ENCODE measurements at regions not wholly inside any gene's neighbourhood (a gene's known extent, or its start where the extent isn't known, plus 50 kb on each side); places are given as distances from the start of the nearest gene placed in this dataset.

DNA sequence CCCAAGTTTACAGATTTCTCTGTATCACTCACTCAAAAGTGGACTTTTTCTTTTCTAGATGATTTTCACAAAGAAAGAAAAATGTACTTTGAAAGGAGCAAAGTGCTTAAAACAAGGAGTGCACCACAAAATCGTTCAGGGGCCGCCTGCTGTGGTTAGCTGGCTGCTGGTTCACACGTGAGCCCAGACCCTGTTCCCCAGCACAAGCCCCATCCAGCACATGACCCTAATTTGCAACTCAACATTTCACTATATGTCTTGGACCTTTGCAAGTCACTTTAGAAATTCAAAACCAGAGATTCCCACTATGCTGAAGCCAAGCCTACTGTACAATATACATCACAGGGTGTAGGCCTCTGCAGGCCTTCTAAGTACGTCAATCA, 95.5 kb upstream of the NHSL1 start:
- TF ChIP-seq, protein P1, sequence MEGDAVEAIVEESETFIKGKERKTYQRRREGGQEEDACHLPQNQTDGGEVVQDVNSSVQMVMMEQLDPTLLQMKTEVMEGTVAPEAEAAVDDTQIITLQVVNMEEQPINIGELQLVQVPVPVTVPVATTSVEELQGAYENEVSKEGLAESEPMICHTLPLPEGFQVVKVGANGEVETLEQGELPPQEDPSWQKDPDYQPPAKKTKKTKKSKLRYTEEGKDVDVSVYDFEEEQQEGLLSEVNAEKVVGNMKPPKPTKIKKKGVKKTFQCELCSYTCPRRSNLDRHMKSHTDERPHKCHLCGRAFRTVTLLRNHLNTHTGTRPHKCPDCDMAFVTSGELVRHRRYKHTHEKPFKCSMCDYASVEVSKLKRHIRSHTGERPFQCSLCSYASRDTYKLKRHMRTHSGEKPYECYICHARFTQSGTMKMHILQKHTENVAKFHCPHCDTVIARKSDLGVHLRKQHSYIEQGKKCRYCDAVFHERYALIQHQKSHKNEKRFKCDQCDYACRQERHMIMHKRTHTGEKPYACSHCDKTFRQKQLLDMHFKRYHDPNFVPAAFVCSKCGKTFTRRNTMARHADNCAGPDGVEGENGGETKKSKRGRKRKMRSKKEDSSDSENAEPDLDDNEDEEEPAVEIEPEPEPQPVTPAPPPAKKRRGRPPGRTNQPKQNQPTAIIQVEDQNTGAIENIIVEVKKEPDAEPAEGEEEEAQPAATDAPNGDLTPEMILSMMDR (IDR thresholded peaks at IDR 0.05), result no peak
- no peak for TF ChIP-seq POLR2A (IDR thresholded peaks at IDR 0.05)
- TF ChIP-seq POLR2AphosphoS5 (IDR thresholded peaks at IDR 0.05), result no peak
